IMR-90 (cell line): ENCODE measurements at regions not wholly inside any gene's neighbourhood (a gene's known extent, or its start where the extent isn't known, plus 50 kb on each side); places are given as distances from the start of the nearest gene placed in this dataset.
A peak's percentile ranks its signal among the peaks of the same experiment; 100 is the strongest.

ENCODE experiments used
- ATAC-seq: fragments of 200-7000 bp; cut with Tn5 transposase; 2 replicates; pipeline ENCODE4 v1.9.1; 2020; ENCODE audit warnings: low read depth, mild to moderate bottlenecking, moderate library complexity
- BruUV-seq: library from RNA; stranded (reverse); fragments of 400-500 nt; replicated peaks from 2 replicates; lab custom pipeline; 2021; lab: Mats Ljungman, UMichigan
- CTCF ChIA-PET: fragments of 300-600 bp; formaldehyde crosslinking; extraction: SDS; loops from one replicate; lab custom pipeline; 2021; ENCODE audit warnings: antibody characterized with exemption; lab: Yijun Ruan, JAX
- POLR2A ChIA-PET: fragments of 300-600 bp; sonication (Branson Sonifier 250); formaldehyde crosslinking; loops from one replicate; lab custom pipeline; 2022; ENCODE audit warnings: antibody characterized with exemption; ENCODE audit not compliant: unreplicated experiment; lab: Charles Lee
- DNase-seq: peaks from one replicate; pipeline ENCODE4 v3.0.0; 2013
- H2AFZ ChIP-seq: replicated peaks from 2 replicates; pipeline ENCODE3; 2013; ENCODE audit warnings: low read length, mild to moderate bottlenecking; ENCODE audit not compliant: poor library complexity
- H2AK5ac ChIP-seq: 2 replicates; pipeline ENCODE4 v1.6.1; 2013; ENCODE audit warnings: low read depth, low read length, inconsistent platforms
- H2AK9ac ChIP-seq: replicated peaks from 2 replicates; pipeline ENCODE3; 2013; ENCODE audit warnings: mild to moderate bottlenecking, low read depth, low read length, moderate library complexity; ENCODE audit not compliant: poor library complexity
- H2BK120ac ChIP-seq: 2 replicates; pipeline ENCODE4 v1.6.1; 2013; ENCODE audit warnings: low read depth, low read length, inconsistent platforms
- H2BK15ac ChIP-seq: 3 replicates; pipeline ENCODE4 v1.6.1; 2013; ENCODE audit warnings: low read depth, low read length, inconsistent platforms
- H2BK20ac ChIP-seq: 2 replicates; pipeline ENCODE4 v1.6.1; 2013; ENCODE audit warnings: low read depth, mild to moderate bottlenecking, inconsistent platforms, low read length, moderate library complexity
- H2BK5ac ChIP-seq: 2 replicates; pipeline ENCODE4 v1.6.1; 2013; ENCODE audit warnings: mild to moderate bottlenecking, low read depth, low read length, inconsistent platforms; ENCODE audit not compliant: poor library complexity, severe bottlenecking
- H3K14ac ChIP-seq: replicated peaks from 2 replicates; pipeline ENCODE4 v1.6.1; 2013; ENCODE audit warnings: low read depth, low read length, inconsistent platforms
- H3K18ac ChIP-seq: 2 replicates; pipeline ENCODE4 v1.6.1; 2013; ENCODE audit warnings: low read depth, low read length, control low read depth
- H3K23ac ChIP-seq: 2 replicates; pipeline ENCODE4 v1.6.1; 2013; ENCODE audit warnings: low read depth, low read length, inconsistent platforms
- H3K27ac ChIP-seq: 2 replicates; pipeline ENCODE4 v1.5.1; 2013; ENCODE audit warnings: mild to moderate bottlenecking, control low read depth, low read length; ENCODE audit not compliant: insufficient read depth
- H3K27me3 ChIP-seq: 2 replicates; pipeline ENCODE4 v1.6.1; 2013; ENCODE audit warnings: low read length; ENCODE audit not compliant: control insufficient read depth, insufficient read depth
- H3K36me3 ChIP-seq: 2 replicates; pipeline ENCODE4 v1.6.1; 2013; ENCODE audit warnings: low read length, mixed read lengths; ENCODE audit not compliant: control insufficient read depth, insufficient read depth
- H3K4ac ChIP-seq: 2 replicates; pipeline ENCODE4 v1.6.1; 2013; ENCODE audit warnings: low read depth, low read length, inconsistent platforms
- H3K4me1 ChIP-seq: 2 replicates; pipeline ENCODE4 v1.6.1; 2013; ENCODE audit warnings: low read length, mixed read lengths; ENCODE audit not compliant: control insufficient read depth, insufficient read depth
- H3K4me2 ChIP-seq: 2 replicates; pipeline ENCODE4 v1.6.1; 2013; ENCODE audit warnings: low read depth, mild to moderate bottlenecking, control low read depth, low read length, moderate library complexity
- H3K4me3 ChIP-seq: 2 replicates; pipeline ENCODE4 v1.5.1; 2013; ENCODE audit warnings: low read depth, mild to moderate bottlenecking, control low read depth, low read length, moderate library complexity; ENCODE audit not compliant: insufficient read depth
- H3K56ac ChIP-seq: 2 replicates; pipeline ENCODE4 v1.6.1; 2013; ENCODE audit warnings: low read length, inconsistent platforms; ENCODE audit not compliant: insufficient read depth; ENCODE audit errors: extremely low read depth
- H3K79me1 ChIP-seq, 2 experiments: 2 replicates each; pipeline ENCODE4 v1.6.1; 2013; ENCODE audit warnings: low read length in 2 of 2, inconsistent platforms in 1 of 2, low read depth in 1 of 2
- H3K9ac ChIP-seq: 2 replicates; pipeline ENCODE4 v1.6.1; 2013; ENCODE audit warnings: low read depth, low read length, control low read depth
- H3K9me1 ChIP-seq: 2 replicates; pipeline ENCODE4 v1.6.1; 2013; ENCODE audit warnings: low read length, inconsistent platforms; ENCODE audit not compliant: insufficient read depth
- H3K9me3 ChIP-seq: 2 replicates; pipeline ENCODE4 v1.6.1; 2013; ENCODE audit warnings: low read length; ENCODE audit not compliant: control insufficient read depth, insufficient read depth
- H4K20me1 ChIP-seq: 2 replicates; pipeline ENCODE4 v1.6.1; 2013; ENCODE audit warnings: low read length, inconsistent platforms; ENCODE audit not compliant: insufficient read depth
- H4K5ac ChIP-seq: 2 replicates; pipeline ENCODE4 v1.6.1; 2013; ENCODE audit warnings: mild to moderate bottlenecking, low read depth, low read length, control low read depth
- H4K8ac ChIP-seq, 2 experiments: 2 replicates each; pipeline ENCODE4 v1.6.1; 2013; ENCODE audit warnings: low read depth in 2 of 2, low read length in 2 of 2, control low read depth in 1 of 2, inconsistent platforms in 1 of 2
- H4K91ac ChIP-seq: 2 replicates; pipeline ENCODE4 v1.6.1; 2013; ENCODE audit warnings: low read depth, low read length, inconsistent platforms; ENCODE audit not compliant: insufficient read depth
- BHLHE40 ChIP-seq: fragments of 150-350 bp; IDR thresholded peaks from 2 replicates; pipeline ENCODE4 v1.6.1; 2016; ENCODE audit warnings: mild to moderate bottlenecking, low read depth, low read length
- CEBPB ChIP-seq: IDR thresholded peaks from 2 replicates; pipeline ENCODE4 v1.6.1; 2012; ENCODE audit warnings: low read depth, low read length, improper control_type of control experiment
- CHD1 ChIP-seq: IDR thresholded peaks from 2 replicates; pipeline ENCODE4 v1.6.1; 2012; ENCODE audit warnings: low read depth, low read length, improper control_type of control experiment
- CTCF ChIP-seq: conservative IDR thresholded peaks from 2 replicates; pipeline ENCODE4 v1.5.1; 2012; ENCODE audit warnings: mild to moderate bottlenecking, low read depth, low read length, improper control_type of control experiment
- ELK1 ChIP-seq: fragments of 150-350 bp; IDR thresholded peaks from 2 replicates; pipeline ENCODE4 v1.6.1; 2016; ENCODE audit warnings: low read depth, mild to moderate bottlenecking, low read length, moderate library complexity, borderline replicate concordance
- FOS ChIP-seq: fragments of 150-350 bp; IDR thresholded peaks from 2 replicates; pipeline ENCODE4 v1.6.1; 2016; ENCODE audit warnings: low read depth, low read length
- MAFK ChIP-seq: IDR thresholded peaks from 2 replicates; pipeline ENCODE4 v1.6.1; 2012; ENCODE audit warnings: low read depth, low read length, improper control_type of control experiment
- MAZ ChIP-seq: IDR thresholded peaks from 2 replicates; pipeline ENCODE4 v1.6.1; 2012; ENCODE audit warnings: low read depth, mild to moderate bottlenecking, low read length, improper control_type of control experiment, moderate library complexity, borderline replicate concordance
- MXI1 ChIP-seq: IDR thresholded peaks from 2 replicates; pipeline ENCODE4 v1.6.1; 2012; ENCODE audit warnings: low read depth, mild to moderate bottlenecking, low read length, moderate library complexity, borderline replicate concordance
- NFE2L2 ChIP-seq: fragments of 150-350 bp; IDR thresholded peaks from 2 replicates; pipeline ENCODE4 v1.6.1; 2016; ENCODE audit warnings: low read depth, mild to moderate bottlenecking, low read length
- POLR2A ChIP-seq: IDR thresholded peaks from 2 replicates; pipeline ENCODE4 v1.6.1; 2012; ENCODE audit warnings: mild to moderate bottlenecking, low read depth, low read length
- RAD21 ChIP-seq: IDR thresholded peaks from 2 replicates; pipeline ENCODE4 v1.6.1; 2012; ENCODE audit warnings: low read length, improper control_type of control experiment
- RCOR1 ChIP-seq: IDR thresholded peaks from 2 replicates; pipeline ENCODE4 v1.6.1; 2012; ENCODE audit warnings: mild to moderate bottlenecking, low read length, improper control_type of control experiment; ENCODE audit not compliant: insufficient replicate concordance
- RFX5 ChIP-seq: IDR thresholded peaks from 2 replicates; pipeline ENCODE4 v1.8.0; 2012; ENCODE audit warnings: low read depth, mild to moderate bottlenecking, low read length, moderate library complexity
- SMC3 ChIP-seq: fragments of 150-350 bp; IDR thresholded peaks from 2 replicates; pipeline ENCODE4 v1.6.1; 2016; ENCODE audit warnings: low read depth, mild to moderate bottlenecking, antibody characterized with exemption, low read length, moderate library complexity
- USF2 ChIP-seq: fragments of 150-350 bp; IDR thresholded peaks from 2 replicates; pipeline ENCODE4 v1.6.1; 2017; ENCODE audit warnings: mild to moderate bottlenecking, antibody characterized with exemption, low read length, low read depth
- WGBS, 2 experiments: methylation state at CpG; one replicate each; pipeline versions ENCODE4 v1.1.5 to v1.1.7; 2013; ENCODE audit warnings: missing lambda C conversion rate in 2 of 2; ENCODE audit not compliant: insufficient read length in 1 of 2; ENCODE audit errors: extremely low coverage in 2 of 2; 5-methylcytosine and 5-hydroxymethylcytosine counted together
- dilution Hi-C: fragments of 300-500 bp; cut with HindIII; formaldehyde crosslinking; loops from one replicate; pipeline ENCODE4 v1.14.3; 2018; ENCODE audit warnings: low sequenced_read_pairs; ENCODE audit not compliant: unreplicated experiment
- in situ Hi-C: fragments of 300-500 bp; cut with MboI; formaldehyde crosslinking; loops from 3 replicates; pipeline ENCODE4 v1.14.3; 2019; ENCODE audit warnings: low sequenced_read_pairs, inconsistent platforms, mixed read lengths
- intact Hi-C: fragments of 100-400 bp; cut with micrococcal nuclease; formaldehyde crosslinking; loops from 2 replicates; pipeline ENCODE4 v1.10.0; 2022

- H3K18ac ChIP-seq = peak overlapping the region; percentile 25; the same call in 1 of the 2 replicates
- H2BK15ac ChIP-seq = peak overlapping the region; percentile 84; the same call in 2 of the 3 replicates
- H4K8ac ChIP-seq = peak overlapping the region; percentile 6 to 64; a peak in 2 of 4 replicates
- 0 out of 2 replicates have a peak, but pooled peaks cover 3% of the 10 kb centered on the region for H3K9me1 ChIP-seq
- POLR2A ChIA-PET = no interaction called here
- H3K79me1 ChIP-seq = 0 out of 4 replicates have a peak, but pooled peaks cover 0 to 3% of the 10 kb centered on the region in 2 experiments
- no peak overlapping the region for H2BK5ac ChIP-seq
- no peak for DNase-seq
- WGBS, 2 experiments = no CpG with 5 or more reads among the region's 2 CpGs
- intact Hi-C loops = no loop called here
- no peak overlapping the region for H2AK9ac ChIP-seq
- peak overlapping the region; percentile 62; the same call in 1 of the 2 replicates for H2AK5ac ChIP-seq
- H4K91ac ChIP-seq = peak overlapping the region; percentile 46
- peak overlapping the region; percentile 22; the same call in 1 of the 2 replicates for H4K5ac ChIP-seq
- H3K56ac ChIP-seq = no peak overlapping the region
- H3K9me3 ChIP-seq = no peaks in the 10 kb centered on the region
- peak overlapping the region; percentile 10 for H3K4ac ChIP-seq
- ATAC-seq = peak; percentile 85
- no peaks in the 10 kb centered on the region for H4K20me1 ChIP-seq
- no TSS peak for BruUV-seq
- H2BK20ac ChIP-seq = peak overlapping the region; percentile 70
- in situ Hi-C loops = no loop called here
- peaks cover 19% of the 10 kb centered on the region for H3K4me1 ChIP-seq
- H2BK120ac ChIP-seq = peak overlapping the region; percentile 63; the same call in 1 of the 2 replicates
- no peak overlapping the region for H3K27ac ChIP-seq
- dilution Hi-C loops = no loop called here
- peak overlapping the region; percentile 69 for H2AFZ ChIP-seq
- TF ChIP-seq RAD21 (no peak), MAFK (no peak), CTCF (no peak), FOS (no peak), RCOR1 (no peak), CHD1 (no peak), SMC3 (no peak), RFX5 (no peak), POLR2A (no peak), BHLHE40 (no peak), NFE2L2 (no peak), CEBPB (no peak), USF2 (no peak), MXI1 (no peak), MAZ (no peak), ELK1 (no peak)
- no peak overlapping the region for H3K4me3 ChIP-seq
- CTCF ChIA-PET = interaction anchor here (0.7 to 1.0 kb wide), 2 partner anchors 18 to 707 kb away, joined by 4 to 5 read pairs; no protein-coding TSS in a partner anchor
- H3K36me3 ChIP-seq = no peaks in the 10 kb centered on the region
- H3K14ac ChIP-seq = peak overlapping the region; percentile 10; the same call in 1 of the 2 replicates
- no peak overlapping the region for H3K9ac ChIP-seq
- no peaks in the 10 kb centered on the region for H3K27me3 ChIP-seq
- H3K23ac ChIP-seq = no peak overlapping the region; the same call in 1 of the 2 replicates
- no peak overlapping the region for H3K4me2 ChIP-seq
These were observed 144.2 kb upstream of the RAI14 start for GRCh38 chr5:34511915-34512314.
